ENCODE measurements at regions not wholly inside any gene's neighbourhood (a gene's known extent, or its start where the extent isn't known, plus 50 kb on each side); places are given as distances from the start of the nearest gene placed in this dataset.

GRCh38 chr17:73713136-73713535 is 68.9 kb upstream of the SDK2 start:
- H3K27ac Mint-ChIP-seq = no peak overlapping the region
- no peaks in the 10 kb centered on the region for H3K9me3 Mint-ChIP-seq
- no peak overlapping the region for H3K4me3 Mint-ChIP-seq
- H3K27me3 Mint-ChIP-seq = peaks cover 8% of the 10 kb centered on the region
- intact Hi-C loops (cut with micrococcal nuclease) = no loop called here
- DNase-seq = no peak
- H3K36me3 Mint-ChIP-seq (ENCODE audit: low read depth) = no peaks in the 10 kb centered on the region
- peaks cover 5% of the 10 kb centered on the region for H3K4me1 Mint-ChIP-seq

- no peak for DNase-seq
These were observed 71.5 kb upstream of the SDK2 start for GRCh38 chr17:73715769-73716168.

GRCh38 chr17:73717690-73718089 is 73.4 kb upstream of the SDK2 start:
- Mint-ChIP-seq H3K4me1 (peaks cover 7% of the 10 kb centered on the region), H3K36me3 (ENCODE audit: low read depth) (no peaks in the 10 kb centered on the region), H3K27ac (no peak overlapping the region), H3K4me3 (no peak overlapping the region), H3K9me3 (no peaks in the 10 kb centered on the region), H3K27me3 (peaks cover 2% of the 10 kb centered on the region)
- no peak for DNase-seq
- intact Hi-C loops (cut with micrococcal nuclease) = no loop called here

More at GRCh38 chr17:73715769-73716168, 71.5 kb upstream of the SDK2 start:
- no peaks in the 10 kb centered on the region for H3K4me1 Mint-ChIP-seq
- intact Hi-C loops (cut with micrococcal nuclease) = no loop called here
- no peak overlapping the region for H3K27ac Mint-ChIP-seq
- peaks cover 2% of the 10 kb centered on the region for H3K27me3 Mint-ChIP-seq
- no peaks in the 10 kb centered on the region for H3K36me3 Mint-ChIP-seq (ENCODE audit: low read depth)
- no peak overlapping the region for H3K4me3 Mint-ChIP-seq
- no peaks in the 10 kb centered on the region for H3K9me3 Mint-ChIP-seq

GRCh38 chr17:73718362-73718761 is 74.1 kb upstream of the SDK2 start:
- peaks cover 1% of the 10 kb centered on the region for H3K27me3 Mint-ChIP-seq
- H3K4me1 Mint-ChIP-seq = peaks cover 13% of the 10 kb centered on the region
- no peak overlapping the region for H3K4me3 Mint-ChIP-seq
- H3K9me3 Mint-ChIP-seq = no peaks in the 10 kb centered on the region
- no peak overlapping the region for H3K27ac Mint-ChIP-seq
- no peaks in the 10 kb centered on the region for H3K36me3 Mint-ChIP-seq (ENCODE audit: low read depth)
- intact Hi-C loops (cut with micrococcal nuclease) = no loop called here
- DNase-seq = no peak

DNA sequence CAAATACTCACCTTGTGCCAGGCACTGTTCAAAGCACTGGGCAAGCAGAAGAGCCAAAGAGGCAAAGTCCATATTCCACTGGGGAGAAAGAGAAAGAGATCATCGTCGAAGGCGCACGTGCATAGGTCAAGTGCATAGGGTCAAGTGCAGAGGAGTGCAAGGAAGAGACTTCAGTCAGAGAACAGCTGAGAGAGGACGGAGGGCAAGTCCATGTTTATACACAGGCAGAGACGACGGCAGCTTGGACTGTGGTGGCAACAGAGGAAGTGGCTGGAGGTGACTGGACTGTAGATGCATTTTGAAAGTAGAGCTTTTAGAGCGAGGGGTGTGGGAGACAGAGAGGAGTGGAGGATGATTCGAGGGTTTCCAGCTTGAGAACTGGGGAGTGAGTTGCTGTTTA is 74.7 kb upstream of the SDK2 start:
- Mint-ChIP-seq H3K9me3 (no peaks in the 10 kb centered on the region), H3K27me3 (no peaks in the 10 kb centered on the region), H3K36me3 (ENCODE audit: low read depth) (no peaks in the 10 kb centered on the region), H3K4me1 (peaks cover 13% of the 10 kb centered on the region), H3K27ac (no peak overlapping the region), H3K4me3 (no peak overlapping the region)
- no peak for DNase-seq
- intact Hi-C loops (cut with micrococcal nuclease) = no loop called here

- Mint-ChIP-seq H3K27me3 (no peaks in the 10 kb centered on the region), H3K27ac (no peak overlapping the region), H3K4me3 (no peak overlapping the region), H3K36me3 (ENCODE audit: low read depth) (no peaks in the 10 kb centered on the region), H3K4me1 (peaks cover 13% of the 10 kb centered on the region), H3K9me3 (no peaks in the 10 kb centered on the region)
- intact Hi-C loops (cut with micrococcal nuclease) = no loop called here
- no peak for DNase-seq
These were observed 75.4 kb upstream of the SDK2 start for GRCh38 chr17:73719588-73720071.

- Mint-ChIP-seq H3K4me3 (no peak overlapping the region), H3K4me1 (peaks cover 13% of the 10 kb centered on the region), H3K27ac (no peak overlapping the region), H3K27me3 (no peaks in the 10 kb centered on the region), H3K9me3 (no peaks in the 10 kb centered on the region), H3K36me3 (ENCODE audit: low read depth) (no peaks in the 10 kb centered on the region)
- intact Hi-C loops (cut with micrococcal nuclease) = no loop called here
- DNase-seq = no peak
These were observed 76.1 kb upstream of the SDK2 start for GRCh38 chr17:73720187-73720834.

- H3K36me3 Mint-ChIP-seq (ENCODE audit: low read depth) = no peaks in the 10 kb centered on the region
- H3K4me3 Mint-ChIP-seq = no peak overlapping the region
- H3K27ac Mint-ChIP-seq = no peak overlapping the region
- no peaks in the 10 kb centered on the region for H3K27me3 Mint-ChIP-seq
- no peaks in the 10 kb centered on the region for H3K9me3 Mint-ChIP-seq
- peak; percentile 82 for DNase-seq
- intact Hi-C loops (cut with micrococcal nuclease) = no loop called here
- H3K4me1 Mint-ChIP-seq = peaks cover 13% of the 10 kb centered on the region
These were observed 77.9 kb upstream of the SDK2 start for GRCh38 chr17:73722165-73722564.

DNA sequence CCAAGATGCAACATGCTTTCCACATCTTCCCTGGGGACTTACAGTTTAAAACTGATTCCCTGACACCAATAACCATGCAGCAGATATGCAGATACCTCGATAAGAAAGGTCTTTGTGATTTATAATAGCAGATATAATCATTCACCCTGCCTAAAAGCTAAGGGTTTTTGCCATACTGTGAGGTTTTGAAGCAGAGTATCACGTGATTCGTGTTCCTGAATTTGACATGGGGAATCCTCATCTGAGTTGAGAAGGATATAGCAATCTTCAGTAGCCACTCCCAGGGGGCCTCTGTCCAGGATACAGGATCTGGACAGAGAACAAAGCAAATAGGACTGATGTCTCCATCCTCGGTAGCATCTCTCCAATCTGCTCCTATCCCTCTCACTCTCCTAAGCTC is 79.1 kb upstream of the SDK2 start:
- Mint-ChIP-seq H3K9me3 (no peaks in the 10 kb centered on the region), H3K36me3 (ENCODE audit: low read depth) (no peaks in the 10 kb centered on the region), H3K4me1 (peaks cover 13% of the 10 kb centered on the region), H3K27ac (no peak overlapping the region), H3K4me3 (no peak overlapping the region), H3K27me3 (no peaks in the 10 kb centered on the region)
- no peak for DNase-seq
- intact Hi-C loops (cut with micrococcal nuclease) = no loop called here

DNA sequence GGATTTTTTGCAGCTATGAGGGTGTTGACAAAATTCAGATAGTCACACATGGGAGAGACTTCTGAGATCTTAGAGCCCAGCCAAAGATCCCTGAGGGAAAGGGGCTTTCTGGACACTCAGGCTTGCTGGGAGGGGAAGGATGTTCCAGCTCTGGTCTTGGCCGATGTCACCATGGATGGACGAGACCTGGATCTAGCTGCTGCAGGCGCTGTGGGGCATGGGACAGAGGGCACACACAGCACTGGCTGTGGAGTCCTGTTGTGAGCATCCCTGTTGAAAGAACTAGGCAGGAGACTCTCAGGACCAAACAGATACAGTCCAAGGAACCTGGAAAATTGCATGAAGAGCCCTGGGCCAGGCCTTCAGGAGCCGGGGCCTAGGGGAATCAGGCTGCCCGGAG is 80.1 kb upstream of the SDK2 start:
- no peaks in the 10 kb centered on the region for H3K9me3 Mint-ChIP-seq
- H3K4me3 Mint-ChIP-seq = no peak overlapping the region
- intact Hi-C loops (cut with micrococcal nuclease) = no loop called here

GRCh38 chr17:73724990-73725389 is 80.7 kb upstream of the SDK2 start:
- intact Hi-C loops (cut with micrococcal nuclease) = no loop called here
- Mint-ChIP-seq H3K27me3 (no peaks in the 10 kb centered on the region), H3K4me3 (no peak overlapping the region), H3K9me3 (no peaks in the 10 kb centered on the region), H3K27ac (no peak overlapping the region), H3K36me3 (ENCODE audit: low read depth) (no peaks in the 10 kb centered on the region), H3K4me1 (peaks cover 13% of the 10 kb centered on the region)
- DNase-seq = no peak

More for the DNA sequence above, 80.1 kb upstream of the SDK2 start:
- peaks cover 13% of the 10 kb centered on the region for H3K4me1 Mint-ChIP-seq
- H3K36me3 Mint-ChIP-seq (ENCODE audit: low read depth) = no peaks in the 10 kb centered on the region
- H3K27ac Mint-ChIP-seq = no peak overlapping the region
- H3K27me3 Mint-ChIP-seq = no peaks in the 10 kb centered on the region
- DNase-seq = no peak

DNA sequence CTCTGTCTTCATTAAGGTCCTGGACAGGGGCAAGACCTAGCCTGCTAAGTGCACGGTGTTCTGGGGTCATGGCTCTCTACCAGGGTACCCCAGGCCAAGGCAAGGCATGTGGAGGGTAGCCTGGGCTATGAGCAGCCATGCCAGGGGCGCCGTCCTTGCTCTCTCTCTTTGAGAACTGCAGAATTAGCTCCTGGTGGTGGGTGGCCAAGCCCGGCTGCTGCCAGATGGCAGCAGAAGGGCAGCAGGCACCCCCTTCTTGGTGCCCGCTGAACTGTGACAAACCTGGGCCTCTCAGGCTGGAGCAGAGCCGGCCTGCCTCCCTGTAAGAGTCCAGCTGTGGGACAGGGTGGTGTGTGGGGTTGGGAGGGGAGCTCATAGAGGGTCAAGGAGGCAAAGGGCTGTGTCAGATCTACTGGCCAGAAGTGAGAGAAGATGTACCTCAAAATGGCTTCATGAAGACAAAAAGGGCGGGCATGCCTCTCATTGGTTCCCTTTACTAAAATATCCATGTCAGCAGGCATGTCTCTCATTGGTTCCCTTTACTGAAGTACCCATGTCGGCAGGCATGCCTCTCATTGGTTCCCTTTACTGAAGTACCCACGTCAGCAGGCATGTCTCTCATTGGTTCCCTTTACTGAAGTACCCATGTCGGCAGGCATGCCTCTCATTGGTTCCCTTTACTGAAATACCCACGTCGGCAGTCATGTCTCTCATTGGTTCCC is 81.7 kb upstream of the SDK2 start:
- Mint-ChIP-seq H3K27me3 (no peaks in the 10 kb centered on the region), H3K9me3 (no peaks in the 10 kb centered on the region), H3K4me1 (peaks cover 13% of the 10 kb centered on the region), H3K4me3 (no peak overlapping the region), H3K36me3 (ENCODE audit: low read depth) (no peaks in the 10 kb centered on the region), H3K27ac (no peak overlapping the region)
- intact Hi-C loops (cut with micrococcal nuclease) = no loop called here
- no peak for DNase-seq

DNA sequence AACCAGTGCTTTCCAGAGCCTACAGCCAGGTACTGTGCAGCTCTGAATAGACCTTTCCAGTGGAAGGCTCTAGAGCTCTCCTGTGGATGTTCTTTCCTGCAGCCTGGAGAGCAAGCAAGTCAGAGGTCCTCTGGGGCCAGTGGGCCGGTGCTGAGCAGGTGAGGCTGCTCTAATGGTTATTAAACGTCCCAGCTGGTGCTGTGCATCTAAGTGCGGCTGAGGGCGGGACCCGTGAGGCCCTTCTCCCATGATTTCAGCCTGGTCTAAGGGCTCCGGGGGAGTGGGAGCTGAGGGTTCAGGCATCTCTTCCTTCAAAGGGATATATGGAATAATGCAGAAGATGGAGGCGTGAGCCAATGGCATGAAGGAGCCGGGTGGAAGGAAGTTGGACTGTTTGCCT is 83.7 kb upstream of the SDK2 start:
- Mint-ChIP-seq H3K4me3 (no peak overlapping the region), H3K27me3 (peaks cover 4% of the 10 kb centered on the region), H3K9me3 (no peaks in the 10 kb centered on the region), H3K27ac (no peak overlapping the region), H3K4me1 (peaks cover 3% of the 10 kb centered on the region), H3K36me3 (ENCODE audit: low read depth) (no peaks in the 10 kb centered on the region)
- intact Hi-C loops (cut with micrococcal nuclease) = no loop called here
- DNase-seq = no peak

GRCh38 chr17:73729101-73729500 is 84.9 kb upstream of the SDK2 start:
- intact Hi-C loops (cut with micrococcal nuclease) = no loop called here

More at GRCh38 chr17:73729101-73729500, 84.9 kb upstream of the SDK2 start:
- Mint-ChIP-seq H3K4me3 (no peak overlapping the region), H3K9me3 (no peaks in the 10 kb centered on the region), H3K27me3 (peaks cover 9% of the 10 kb centered on the region), H3K27ac (no peak overlapping the region), H3K36me3 (ENCODE audit: low read depth) (no peaks in the 10 kb centered on the region), H3K4me1 (no peaks in the 10 kb centered on the region)
- DNase-seq = no peak

Measured in activated CD4-positive, alpha-beta T cell treated with anti-CD3 and anti-CD28 coated beads, Interleukin-2, amount 10 ng/mL, durations not matched to agents 24 days and 14 days (primary cell).